ENCODE measurements at regions not wholly inside any gene's neighbourhood (a gene's known extent, or its start where the extent isn't known, plus 50 kb on each side); places are given as distances from the start of the nearest gene placed in this dataset.

- no peak for TF ChIP-seq CTCF (conservative IDR thresholded peaks at IDR 0.05; ENCODE audit: low read length)
- TF ChIP-seq EZH2phosphoT487 (IDR thresholded peaks at IDR 0.05; ENCODE audit: borderline replicate concordance, low read depth, low read length), result no peak
Observed at GRCh38 chr13:84088996-84089395, 206.7 kb upstream of the SLITRK1 start.
